Right lobe of liver (tissue), 4 donors: ENCODE measurements at regions not wholly inside any gene's neighbourhood (a gene's known extent, or its start where the extent isn't known, plus 50 kb on each side); places are given as distances from the start of the nearest gene placed in this dataset.

Experiments
- POLR2A ChIP-seq: fragments of 450-650 bp; IDR thresholded peaks from one replicate; pipeline ENCODE4 v1.6.1; 2017; ENCODE audit warnings: antibody characterized with exemption, mild to moderate bottlenecking
- TF ChIP-seq, protein P1 (sequence below), 4 donors: fragments of 200-600 bp in 3 of 4; fragments of 450-650 bp in 1 of 4; IDR thresholded peaks; one replicate each; pipeline versions ENCODE4 v1.5.1 to v1.8.0; 2016 to 2022; ENCODE audit warnings: antibody characterized with exemption in 4 of 4, mild to moderate bottlenecking in 2 of 4
- donor health status: DM: no; HTN: no; CAD: no.
- donor health status: DM: no; HTN: no; CAD: no.
- donor health status: DM: no; HTN: yes; CAD: no.

DNA sequence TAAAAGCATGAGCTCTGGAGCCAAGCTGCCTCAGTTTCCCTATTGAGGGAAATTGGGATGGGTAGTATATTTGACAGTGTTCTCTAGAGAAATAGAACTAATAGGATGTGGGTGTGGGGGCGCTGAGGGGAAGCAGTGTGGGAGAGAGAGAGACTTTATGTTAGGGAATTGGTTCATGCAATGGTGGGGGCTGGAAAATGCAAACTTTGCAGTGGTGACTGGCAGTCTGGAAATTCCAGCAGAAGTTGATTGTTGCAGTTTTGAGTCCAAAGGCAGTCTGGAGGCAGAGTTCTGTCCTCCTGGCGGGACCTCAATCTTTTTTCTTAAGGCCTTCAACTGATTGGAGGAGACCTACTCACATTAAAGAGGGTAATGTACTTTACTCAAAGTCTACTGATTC, 59.4 kb upstream of the SYT13 start:
- TF ChIP-seq, protein P1, sequence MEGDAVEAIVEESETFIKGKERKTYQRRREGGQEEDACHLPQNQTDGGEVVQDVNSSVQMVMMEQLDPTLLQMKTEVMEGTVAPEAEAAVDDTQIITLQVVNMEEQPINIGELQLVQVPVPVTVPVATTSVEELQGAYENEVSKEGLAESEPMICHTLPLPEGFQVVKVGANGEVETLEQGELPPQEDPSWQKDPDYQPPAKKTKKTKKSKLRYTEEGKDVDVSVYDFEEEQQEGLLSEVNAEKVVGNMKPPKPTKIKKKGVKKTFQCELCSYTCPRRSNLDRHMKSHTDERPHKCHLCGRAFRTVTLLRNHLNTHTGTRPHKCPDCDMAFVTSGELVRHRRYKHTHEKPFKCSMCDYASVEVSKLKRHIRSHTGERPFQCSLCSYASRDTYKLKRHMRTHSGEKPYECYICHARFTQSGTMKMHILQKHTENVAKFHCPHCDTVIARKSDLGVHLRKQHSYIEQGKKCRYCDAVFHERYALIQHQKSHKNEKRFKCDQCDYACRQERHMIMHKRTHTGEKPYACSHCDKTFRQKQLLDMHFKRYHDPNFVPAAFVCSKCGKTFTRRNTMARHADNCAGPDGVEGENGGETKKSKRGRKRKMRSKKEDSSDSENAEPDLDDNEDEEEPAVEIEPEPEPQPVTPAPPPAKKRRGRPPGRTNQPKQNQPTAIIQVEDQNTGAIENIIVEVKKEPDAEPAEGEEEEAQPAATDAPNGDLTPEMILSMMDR (IDR thresholded peaks at IDR 0.05) = no peak
- TF ChIP-seq POLR2A = no peak
